ENCODE measurements at regions not wholly inside any gene's neighbourhood (a gene's known extent, or its start where the extent isn't known, plus 50 kb on each side); places are given as distances from the start of the nearest gene placed in this dataset.

- no peak for TF ChIP-seq POLR2A (IDR thresholded peaks at IDR 0.05)
- no peak for TF ChIP-seq CTCF (IDR thresholded peaks at IDR 0.05)
Measured at GRCh38 chr10:130962240-130963051, 349.1 kb downstream of the TCERG1L start.
